ENCODE measurements at regions not wholly inside any gene's neighbourhood (a gene's known extent, or its start where the extent isn't known, plus 50 kb on each side); places are given as distances from the start of the nearest gene placed in this dataset.

DNA sequence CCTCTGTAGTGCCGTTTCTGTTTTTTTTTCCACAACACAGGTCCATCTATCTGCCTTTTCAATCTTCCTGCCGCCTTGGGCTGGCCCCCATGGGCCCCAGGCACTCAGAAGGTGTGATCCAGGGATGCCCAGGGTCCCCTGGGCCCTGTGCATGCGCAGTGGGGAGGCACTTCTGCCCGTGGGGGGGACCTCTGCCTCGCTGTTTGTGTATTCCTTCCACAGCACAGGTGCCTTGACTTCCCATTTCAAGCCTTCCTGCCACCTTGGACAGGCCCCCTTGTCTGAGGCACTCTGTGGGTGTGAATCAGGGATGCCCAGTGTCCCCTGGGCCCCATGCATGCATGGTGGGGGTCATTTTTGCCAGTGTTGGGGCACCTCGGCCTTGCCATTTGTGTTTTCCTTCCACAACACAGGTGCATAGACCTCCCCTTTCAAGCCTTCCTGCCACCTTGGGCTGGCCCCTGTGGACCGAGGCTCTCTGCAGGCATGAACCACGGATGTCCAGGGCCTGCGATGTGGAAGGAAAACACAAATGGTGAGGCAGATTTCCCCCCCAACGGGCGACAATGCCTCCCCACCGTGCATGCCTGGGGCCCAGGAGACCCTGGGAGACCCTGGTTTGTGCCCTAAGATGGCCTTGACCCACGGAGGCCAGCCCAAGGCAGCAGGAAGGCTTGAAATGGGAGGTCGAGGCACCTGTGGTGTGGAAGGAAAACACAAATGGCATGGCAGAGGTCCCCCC is 366.5 kb downstream of the ALG10 start:
- Histone ChIP-seq H3K27me3 (no peaks in the 10 kb centered on the region), H3K9me3 (peaks cover 11 to 14% of the 10 kb centered on the region in 2 donors), H3K27ac (no peak overlapping the region), H3K36me3 (no peaks in the 10 kb centered on the region), H3K4me1 (no peaks in the 10 kb centered on the region), H3K4me3 (no peak overlapping the region)
- TF ChIP-seq, protein P1, sequence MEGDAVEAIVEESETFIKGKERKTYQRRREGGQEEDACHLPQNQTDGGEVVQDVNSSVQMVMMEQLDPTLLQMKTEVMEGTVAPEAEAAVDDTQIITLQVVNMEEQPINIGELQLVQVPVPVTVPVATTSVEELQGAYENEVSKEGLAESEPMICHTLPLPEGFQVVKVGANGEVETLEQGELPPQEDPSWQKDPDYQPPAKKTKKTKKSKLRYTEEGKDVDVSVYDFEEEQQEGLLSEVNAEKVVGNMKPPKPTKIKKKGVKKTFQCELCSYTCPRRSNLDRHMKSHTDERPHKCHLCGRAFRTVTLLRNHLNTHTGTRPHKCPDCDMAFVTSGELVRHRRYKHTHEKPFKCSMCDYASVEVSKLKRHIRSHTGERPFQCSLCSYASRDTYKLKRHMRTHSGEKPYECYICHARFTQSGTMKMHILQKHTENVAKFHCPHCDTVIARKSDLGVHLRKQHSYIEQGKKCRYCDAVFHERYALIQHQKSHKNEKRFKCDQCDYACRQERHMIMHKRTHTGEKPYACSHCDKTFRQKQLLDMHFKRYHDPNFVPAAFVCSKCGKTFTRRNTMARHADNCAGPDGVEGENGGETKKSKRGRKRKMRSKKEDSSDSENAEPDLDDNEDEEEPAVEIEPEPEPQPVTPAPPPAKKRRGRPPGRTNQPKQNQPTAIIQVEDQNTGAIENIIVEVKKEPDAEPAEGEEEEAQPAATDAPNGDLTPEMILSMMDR (IDR thresholded peaks at IDR 0.05), result no peak
- TF ChIP-seq POLR2AphosphoS5 (IDR thresholded peaks at IDR 0.05), result no peak
- no peak for TF ChIP-seq EP300 (IDR thresholded peaks at IDR 0.05; ENCODE audit: low read depth)
- TF ChIP-seq POLR2A (IDR thresholded peaks at IDR 0.05), result no peak
- intact Hi-C loops (cut with DNase I; ENCODE audit: low total_unique reads) (no loop called here), in situ Hi-C loops (cut with MboI; ENCODE audit: low pct_ligation_motif_present in 1 of 4, low pct_unique_long_range_greater_than_20kb in 1 of 4, low sequenced_read_pairs in 3 of 4) (loop anchor here in 1 of 4 donors (25.0 kb wide), 1 partner anchor 102 kb away; no protein-coding TSS in a partner anchor)
- 50 to 68% methylated on average over 2 to 14 of the region's 14 CpGs for WGBS, 2 donors (ENCODE audit: low coverage in 1 of 2)
- no peak for DNase-seq

GRCh38 chr12:34389378-34390170 is 367.3 kb downstream of the ALG10 start:
- 73 to 75% methylated on average over 16 to 26 of the region's 26 CpGs for WGBS, 2 donors (ENCODE audit: low coverage in 1 of 2)
- intact Hi-C loops (cut with DNase I; ENCODE audit: low total_unique reads), result no loop called here
- TF ChIP-seq POLR2A (IDR thresholded peaks at IDR 0.05) (no peak), POLR2AphosphoS5 (IDR thresholded peaks at IDR 0.05) (no peak), EP300 (IDR thresholded peaks at IDR 0.05; ENCODE audit: low read depth) (no peak)
- TF ChIP-seq, protein P1 (IDR thresholded peaks at IDR 0.05), result no peak
- H3K4me1 ChIP-seq, result no peaks in the 10 kb centered on the region
- in situ Hi-C loops (cut with MboI; ENCODE audit: low pct_ligation_motif_present in 1 of 4, low pct_unique_long_range_greater_than_20kb in 1 of 4, low sequenced_read_pairs in 3 of 4), result loop anchor here in 1 of 4 donors (25.0 kb wide), 1 partner anchor 102 kb away; no protein-coding TSS in a partner anchor
- no peaks in the 10 kb centered on the region for H3K36me3 ChIP-seq
- no peaks in the 10 kb centered on the region for H3K27me3 ChIP-seq
- H3K27ac ChIP-seq, result no peak overlapping the region
- H3K9me3 ChIP-seq, result peaks cover 11 to 14% of the 10 kb centered on the region in 2 donors
- no peak overlapping the region for H3K4me3 ChIP-seq
- no peak for DNase-seq

DNA sequence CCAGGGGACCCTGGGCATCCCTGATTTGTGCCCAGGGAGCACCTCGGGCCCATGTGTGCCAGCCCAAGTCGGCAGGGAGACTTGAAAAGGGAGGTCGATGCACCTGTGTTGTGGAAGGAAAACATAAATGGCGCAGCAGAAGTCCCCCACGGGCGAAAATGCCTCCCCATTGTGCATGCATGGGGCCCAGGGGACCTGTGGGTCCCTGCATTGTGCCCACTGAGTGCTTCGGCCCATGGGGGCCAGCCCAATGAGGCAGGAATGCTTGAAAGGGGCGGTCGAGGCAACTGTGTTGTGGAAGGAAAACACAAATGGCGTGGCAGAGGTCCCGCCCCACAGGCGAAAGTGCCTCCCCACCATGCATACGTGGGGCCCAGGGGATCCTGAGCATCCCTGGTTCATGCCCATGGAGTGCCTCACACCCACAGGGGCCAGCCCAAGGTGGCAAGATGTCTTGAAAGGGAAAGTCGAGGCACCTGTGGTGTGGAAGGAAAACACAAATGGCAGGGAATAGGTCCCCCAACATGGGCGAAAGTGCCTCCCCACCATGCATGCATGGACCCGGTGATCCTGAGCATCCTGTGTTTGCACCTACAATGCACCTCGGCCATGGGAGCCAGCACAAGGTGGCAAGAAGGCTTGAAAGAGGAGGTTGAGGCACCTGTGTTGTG is 368.0 kb downstream of the ALG10 start:
- Histone ChIP-seq H3K27me3 (no peaks in the 10 kb centered on the region), H3K27ac (no peak overlapping the region), H3K9me3 (peaks cover 11 to 14% of the 10 kb centered on the region in 2 donors), H3K4me3 (no peak overlapping the region), H3K36me3 (no peaks in the 10 kb centered on the region), H3K4me1 (no peaks in the 10 kb centered on the region)
- in situ Hi-C loops (cut with MboI; ENCODE audit: low pct_ligation_motif_present in 1 of 4, low pct_unique_long_range_greater_than_20kb in 1 of 4, low sequenced_read_pairs in 3 of 4) (loop anchor here in 1 of 4 donors (25.0 kb wide), 1 partner anchor 103 kb away; no protein-coding TSS in a partner anchor), intact Hi-C loops (cut with DNase I; ENCODE audit: low total_unique reads) (no loop called here)
- 56 to 79% methylated on average over 4 to 17 of the region's 17 CpGs for WGBS, 2 donors (ENCODE audit: low coverage in 1 of 2)
- TF ChIP-seq POLR2AphosphoS5 (IDR thresholded peaks at IDR 0.05) (no peak), EP300 (IDR thresholded peaks at IDR 0.05; ENCODE audit: low read depth) (no peak), POLR2A (IDR thresholded peaks at IDR 0.05) (no peak)
- TF ChIP-seq, protein P1 (IDR thresholded peaks at IDR 0.05), result no peak
- DNase-seq, result no peak
